ENCODE measurements at regions not wholly inside any gene's neighbourhood (a gene's known extent, or its start where the extent isn't known, plus 50 kb on each side); places are given as distances from the start of the nearest gene placed in this dataset.

- Histone ChIP-seq H3K9ac (ENCODE audit: low read depth in 1 of 2, low read length in 2 of 2) (no peak overlapping the region), H3K4me3 (ENCODE audit: low read depth in 1 of 3, low read length in 3 of 3) (no peak overlapping the region), H3K27me3 (ENCODE audit: control insufficient read depth in 4 of 4, insufficient read depth in 4 of 4, low read length in 3 of 4) (peaks cover 0 to 5% (median 0%) of the 10 kb centered on the region in 4 donors), H3K4me1 (ENCODE audit: control insufficient read depth in 4 of 4, insufficient read depth in 4 of 4, low read length in 3 of 4) (peaks cover 0 to 2% (median 0%) of the 10 kb centered on the region in 4 donors), H3K27ac (ENCODE audit: low read depth in 1 of 2, low read length in 2 of 2) (peak overlapping the region in 1 of 2 donors; percentile 20), H3K9me3 (ENCODE audit: control insufficient read depth in 4 of 4, low read length in 3 of 4) (no peaks in the 10 kb centered on the region), H3K36me3 (ENCODE audit: control insufficient read depth in 4 of 4, insufficient read depth in 3 of 4, low read depth in 1 of 4, low read length in 3 of 4) (no peaks in the 10 kb centered on the region)
- no peak for DNase-seq (ENCODE audit: low spot score)
- TF ChIP-seq FOXA1 (IDR thresholded peaks at IDR 0.05) (no peak), ATF3 (IDR thresholded peaks at IDR 0.05) (no peak), RAD21 (IDR thresholded peaks at IDR 0.05) (no peak), HNF4A (conservative IDR thresholded peaks at IDR 0.05) (no peak), MAX (IDR thresholded peaks at IDR 0.05) (no peak), ZBTB33 (IDR thresholded peaks at IDR 0.05) (no peak), GABPA (IDR thresholded peaks at IDR 0.05 in 1 of 2, conservative IDR thresholded peaks at IDR 0.05 in 1 of 2) (no peak), HNF4G (IDR thresholded peaks at IDR 0.05) (no peak), YY1 (IDR thresholded peaks at IDR 0.05) (no peak), CTCF (IDR thresholded peaks at IDR 0.05; ENCODE audit: low read depth, low read length, missing input control) (no peak), RXRA (IDR thresholded peaks at IDR 0.05) (no peak), JUND (IDR thresholded peaks at IDR 0.05) (no peak), EGR1 (IDR thresholded peaks at IDR 0.05; ENCODE audit: low read depth in 2 of 2) (no peak), REST (IDR thresholded peaks at IDR 0.05) (no peak), FOXA2 (IDR thresholded peaks at IDR 0.05) (no peak), SP1 (IDR thresholded peaks at IDR 0.05) (no peak)
- 37% methylated on average over 3 of the region's 3 CpGs for WGBS
These were observed 438.0 kb upstream of the MPDZ start for GRCh38 chr9:13717322-13718054.
